GM23248 (cell line): ENCODE measurements at regions not wholly inside any gene's neighbourhood (a gene's known extent, or its start where the extent isn't known, plus 50 kb on each side); places are given as distances from the start of the nearest gene placed in this dataset.

Experiments used
- DNase-seq: peaks from one replicate; pipeline ENCODE4 v3.0.0-alpha.2; 2015
- H2AFZ ChIP-seq: fragments of 200-600 bp; sonication (generic); 2 replicates; pipeline ENCODE4 v1.6.1; 2016; ENCODE audit warnings: antibody characterized with exemption
- H3F3A ChIP-seq: fragments of 200-600 bp; sonication (generic); 2 replicates; pipeline ENCODE4 v1.6.1; 2016; ENCODE audit warnings: mild to moderate bottlenecking, antibody characterized with exemption, mixed run types; ENCODE audit not compliant: insufficient read depth
- H3K27ac ChIP-seq: fragments of 200-600 bp; sonication (generic); 2 replicates; pipeline ENCODE4 v1.5.1; 2016; ENCODE audit warnings: mild to moderate bottlenecking
- H3K27me3 ChIP-seq: fragments of 200-600 bp; sonication (generic); replicated peaks from 2 replicates; pipeline ENCODE4 v1.6.1; 2016; ENCODE audit warnings: mild to moderate bottlenecking; ENCODE audit not compliant: insufficient read depth
- H3K36me3 ChIP-seq: fragments of 200-600 bp; sonication (generic); 2 replicates; pipeline ENCODE4 v1.6.1; 2016; ENCODE audit warnings: low read depth, mild to moderate bottlenecking
- H3K4me1 ChIP-seq: fragments of 200-600 bp; sonication (generic); 2 replicates; pipeline ENCODE4 v1.6.1; 2016; ENCODE audit warnings: mild to moderate bottlenecking; ENCODE audit not compliant: insufficient read depth
- H3K4me2 ChIP-seq: fragments of 200-600 bp; sonication (generic); one replicate; pipeline ENCODE4 v1.6.1; 2016; ENCODE audit warnings: mild to moderate bottlenecking; ENCODE audit not compliant: unreplicated experiment
- H3K4me3 ChIP-seq: fragments of 200-600 bp; sonication (generic); 2 replicates; pipeline ENCODE4 v1.5.1; 2016; ENCODE audit warnings: mild to moderate bottlenecking
- H3K79me2 ChIP-seq: fragments of 200-600 bp; sonication (generic); 2 replicates; pipeline ENCODE4 v1.6.1; 2016; ENCODE audit warnings: mild to moderate bottlenecking; ENCODE audit not compliant: insufficient read depth
- H3K9ac ChIP-seq: fragments of 200-600 bp; sonication (generic); 2 replicates; pipeline ENCODE4 v1.6.1; 2016; ENCODE audit warnings: mild to moderate bottlenecking
- H3K9me2 ChIP-seq: fragments of 200-600 bp; sonication (generic); 2 replicates; pipeline ENCODE4 v1.6.1; 2016; ENCODE audit warnings: mixed run types, mild to moderate bottlenecking, moderate library complexity; ENCODE audit not compliant: insufficient read depth
- H3K9me3 ChIP-seq: fragments of 200-600 bp; sonication (generic); one replicate; pipeline ENCODE4 v1.6.1; 2017; ENCODE audit warnings: low read depth
- H4K20me1 ChIP-seq: fragments of 200-600 bp; sonication (generic); 2 replicates; pipeline ENCODE4 v1.6.0; 2016; ENCODE audit not compliant: insufficient read depth
- EZH2 ChIP-seq: fragments of 200-600 bp; sonication (generic); IDR thresholded peaks from 2 replicates; pipeline ENCODE4 v1.6.1; 2018; ENCODE audit warnings: antibody characterized with exemption, mild to moderate bottlenecking; ENCODE audit not compliant: insufficient read depth, poor library complexity, severe bottlenecking
- EZH2phosphoT487 ChIP-seq: fragments of 200-600 bp; sonication (generic); IDR thresholded peaks from 2 replicates; pipeline ENCODE4 v1.6.1; 2018; ENCODE audit warnings: antibody characterized with exemption, moderate library complexity, mild to moderate bottlenecking, low read depth; ENCODE audit not compliant: insufficient read depth
- WGBS, 2 experiments: methylation state at CpG; one replicate each; pipeline ENCODE4 v1.1.6; 2015 to 2017; ENCODE audit warnings: low lambda C conversion rate in 2 of 2, low coverage in 1 of 2; ENCODE audit errors: missing lambda C conversion rate in 2 of 2; 5-methylcytosine and 5-hydroxymethylcytosine counted together
- in situ Hi-C: fragments of 300-500 bp; cut with MboI; formaldehyde crosslinking; loops from 2 replicates; pipeline ENCODE4 v1.15.0; 2020

- Histone ChIP-seq H2AFZ (no peak overlapping the region), H3K36me3 (no peaks in the 10 kb centered on the region), H4K20me1 (no peaks in the 10 kb centered on the region), H3K4me1 (no peaks in the 10 kb centered on the region), H3K9ac (no peak overlapping the region), H3K9me3 (no peaks in the 10 kb centered on the region), H3K27ac (no peak overlapping the region), H3K4me3 (no peak overlapping the region), H3K4me2 (no peak overlapping the region), H3K27me3 (no peaks in the 10 kb centered on the region), H3K79me2 (no peaks in the 10 kb centered on the region), H3K9me2 (no peaks in the 10 kb centered on the region), H3F3A (no peaks in the 10 kb centered on the region)
- 29 to 30% methylated on average over 2 of the region's 2 CpGs for WGBS, 2 experiments
- TF ChIP-seq EZH2 (no peak), EZH2phosphoT487 (no peak)
- no peak for DNase-seq
- in situ Hi-C loops, result no loop called here
Observed at GRCh38 chr17:15130426-15130825, 134.7 kb downstream of the PMP22 start.

GRCh38 chr17:15129986-15130385, 135.1 kb downstream of the PMP22 start:
- H4K20me1 ChIP-seq, result no peaks in the 10 kb centered on the region
- no peak overlapping the region for H2AFZ ChIP-seq
- H3K9me3 ChIP-seq, result no peaks in the 10 kb centered on the region
- H3K9ac ChIP-seq, result no peak overlapping the region
- no peak overlapping the region for H3K4me3 ChIP-seq
- no peak for TF ChIP-seq EZH2
- no peak for TF ChIP-seq EZH2phosphoT487
- 57 to 60% methylated on average over 3 of the region's 3 CpGs for WGBS, 2 experiments
- H3K9me2 ChIP-seq, result no peaks in the 10 kb centered on the region
- peaks cover under 1% of the 10 kb centered on the region; the same call in 1 of the 2 replicates for H3K4me1 ChIP-seq
- no peaks in the 10 kb centered on the region for H3K79me2 ChIP-seq
- H3K27me3 ChIP-seq, result no peaks in the 10 kb centered on the region
- H3K36me3 ChIP-seq, result no peaks in the 10 kb centered on the region
- H3K4me2 ChIP-seq, result no peak overlapping the region
- H3F3A ChIP-seq, result no peaks in the 10 kb centered on the region
- in situ Hi-C loops, result no loop called here
- no peak for DNase-seq
- no peak overlapping the region for H3K27ac ChIP-seq

DNA sequence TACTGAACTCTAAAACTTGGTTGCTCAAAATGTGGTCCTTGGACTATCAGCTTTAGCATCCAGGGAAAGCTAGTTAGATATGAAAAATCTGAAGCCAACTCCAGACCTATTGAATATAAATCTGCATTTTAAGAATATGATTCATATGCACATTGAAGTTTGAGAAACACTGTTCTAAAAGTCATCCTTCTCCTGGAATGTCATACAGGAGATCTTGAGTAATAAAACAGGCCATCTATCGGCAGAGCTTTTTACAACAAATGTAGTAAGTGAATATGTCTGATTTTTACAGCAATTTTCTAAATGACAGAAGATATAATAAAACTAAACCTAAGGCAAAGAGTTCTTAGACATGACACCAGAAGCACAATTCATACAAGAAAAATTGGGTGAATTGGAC, 140.4 kb downstream of the PMP22 start:
- no peaks in the 10 kb centered on the region for H4K20me1 ChIP-seq
- H3K9ac ChIP-seq, result no peak overlapping the region
- WGBS, 2 experiments, result 0% methylated on average over 1 of the region's 1 CpG
- H2AFZ ChIP-seq, result peak overlapping the region; percentile 51; the same call in 1 of the 2 replicates
- H3K36me3 ChIP-seq, result no peaks in the 10 kb centered on the region
- TF ChIP-seq EZH2phosphoT487 (no peak), EZH2 (no peak)
- no peaks in the 10 kb centered on the region for H3K79me2 ChIP-seq
- H3K4me1 ChIP-seq, result peaks cover 26% of the 10 kb centered on the region
- in situ Hi-C loops, result no loop called here
- H3K27me3 ChIP-seq, result no peaks in the 10 kb centered on the region
- H3K27ac ChIP-seq, result no peak overlapping the region
- no peak overlapping the region for H3K4me2 ChIP-seq
- no peak overlapping the region for H3K4me3 ChIP-seq
- no peaks in the 10 kb centered on the region for H3K9me3 ChIP-seq
- H3K9me2 ChIP-seq, result no peaks in the 10 kb centered on the region
- H3F3A ChIP-seq, result peaks cover 23% of the 10 kb centered on the region
- DNase-seq, result peak; percentile 16

GRCh38 chr17:15124264-15124595, 140.9 kb downstream of the PMP22 start:
- H2AFZ ChIP-seq, result peak overlapping the region; percentile 51
- no peak overlapping the region for H3K9ac ChIP-seq
- H3K9me3 ChIP-seq, result no peaks in the 10 kb centered on the region
- peak overlapping the region; percentile 62 for H3K4me2 ChIP-seq
- no peaks in the 10 kb centered on the region for H3K9me2 ChIP-seq
- H3K4me3 ChIP-seq, result peak overlapping the region; percentile 18; the same call in 1 of the 2 replicates
- H3K27ac ChIP-seq, result peak overlapping the region; percentile 79
- no peaks in the 10 kb centered on the region for H3K27me3 ChIP-seq
- no peaks in the 10 kb centered on the region for H3K79me2 ChIP-seq
- TF ChIP-seq EZH2phosphoT487 (no peak), EZH2 (no peak)
- 26 to 32% methylated on average over 2 of the region's 2 CpGs for WGBS, 2 experiments
- peaks cover 26% of the 10 kb centered on the region for H3K4me1 ChIP-seq
- in situ Hi-C loops, result no loop called here
- no peaks in the 10 kb centered on the region for H3K36me3 ChIP-seq
- no peaks in the 10 kb centered on the region for H4K20me1 ChIP-seq
- peaks cover 23% of the 10 kb centered on the region for H3F3A ChIP-seq
- DNase-seq, result peak; percentile 28
